Loucy (cell line): ENCODE measurements at regions not wholly inside any gene's neighbourhood (a gene's known extent, or its start where the extent isn't known, plus 50 kb on each side); places are given as distances from the start of the nearest gene placed in this dataset.

Experiments used
- H2AFZ ChIP-seq: fragments of 200-600 bp; sonication (generic); 2 replicates; pipeline ENCODE4 v1.6.0; 2016; ENCODE audit warnings: antibody characterized with exemption, mild to moderate bottlenecking, low read length, moderate library complexity
- H3F3A ChIP-seq: fragments of 200-600 bp; 2 replicates; pipeline ENCODE4 v1.6.0; 2016; ENCODE audit warnings: antibody characterized with exemption, low read depth, mild to moderate bottlenecking
- H3K27me3 ChIP-seq: fragments of 200-600 bp; sonication (generic); 2 replicates; pipeline ENCODE4 v1.6.1; 2014; ENCODE audit warnings: low read length, mild to moderate bottlenecking; ENCODE audit not compliant: insufficient read depth, poor library complexity, severe bottlenecking
- H3K36me3 ChIP-seq: fragments of 200-600 bp; sonication (generic); 2 replicates; pipeline ENCODE4 v1.6.1; 2016; ENCODE audit warnings: low read length; ENCODE audit not compliant: insufficient read depth
- H3K4me1 ChIP-seq: fragments of 200-600 bp; sonication (generic); 2 replicates; pipeline ENCODE4 v1.5.1; 2014; ENCODE audit warnings: low read length, mild to moderate bottlenecking; ENCODE audit not compliant: insufficient read depth, poor library complexity, severe bottlenecking
- H3K4me2 ChIP-seq: fragments of 200-600 bp; sonication (generic); 2 replicates; pipeline ENCODE4 v1.6.0; 2014; ENCODE audit warnings: antibody characterized with exemption, low read length, low read depth, mild to moderate bottlenecking; ENCODE audit not compliant: poor library complexity, severe bottlenecking
- H3K4me3 ChIP-seq: fragments of 200-600 bp; sonication (generic); 2 replicates; pipeline ENCODE4 v1.5.1; 2014; ENCODE audit warnings: low read length, mild to moderate bottlenecking, mixed read lengths; ENCODE audit not compliant: poor library complexity, severe bottlenecking
- H3K79me2 ChIP-seq: fragments of 200-600 bp; sonication (generic); 2 replicates; pipeline ENCODE4 v1.6.1; 2014; ENCODE audit warnings: low read length; ENCODE audit not compliant: insufficient read depth
- H3K9ac ChIP-seq: fragments of 200-600 bp; sonication (generic); 2 replicates; pipeline ENCODE4 v1.6.0; 2014; ENCODE audit warnings: mild to moderate bottlenecking, low read depth, low read length, moderate library complexity; ENCODE audit not compliant: poor library complexity, severe bottlenecking
- H3K9me2 ChIP-seq: fragments of 200-600 bp; sonication (generic); replicated peaks from 2 replicates; pipeline ENCODE4 v1.6.1; 2016; ENCODE audit warnings: low read depth, low read length, mixed read lengths
- H3K9me3 ChIP-seq: fragments of 200-600 bp; sonication (generic); 2 replicates; pipeline ENCODE4 v1.6.1; 2014; ENCODE audit warnings: mild to moderate bottlenecking, antibody characterized with exemption, low read length, low read depth; ENCODE audit not compliant: insufficient read depth
- H4K20me1 ChIP-seq: fragments of 200-600 bp; sonication (generic); 2 replicates; pipeline ENCODE4 v1.6.0; 2014; ENCODE audit warnings: antibody characterized with exemption, low read length, mild to moderate bottlenecking; ENCODE audit not compliant: insufficient read depth, poor library complexity, severe bottlenecking
- EZH2phosphoT487 ChIP-seq: fragments of 200-600 bp; IDR thresholded peaks from 2 replicates; pipeline ENCODE4 v1.6.1; 2018; ENCODE audit warnings: antibody characterized with exemption, mild to moderate bottlenecking, moderate library complexity, borderline replicate concordance
- TF ChIP-seq, protein P1 (sequence below): fragments of 200-600 bp; sonication (generic); conservative IDR thresholded peaks from 2 replicates; pipeline ENCODE4 v1.5.1; 2014; ENCODE audit warnings: mild to moderate bottlenecking, antibody characterized with exemption, low read length

DNA sequence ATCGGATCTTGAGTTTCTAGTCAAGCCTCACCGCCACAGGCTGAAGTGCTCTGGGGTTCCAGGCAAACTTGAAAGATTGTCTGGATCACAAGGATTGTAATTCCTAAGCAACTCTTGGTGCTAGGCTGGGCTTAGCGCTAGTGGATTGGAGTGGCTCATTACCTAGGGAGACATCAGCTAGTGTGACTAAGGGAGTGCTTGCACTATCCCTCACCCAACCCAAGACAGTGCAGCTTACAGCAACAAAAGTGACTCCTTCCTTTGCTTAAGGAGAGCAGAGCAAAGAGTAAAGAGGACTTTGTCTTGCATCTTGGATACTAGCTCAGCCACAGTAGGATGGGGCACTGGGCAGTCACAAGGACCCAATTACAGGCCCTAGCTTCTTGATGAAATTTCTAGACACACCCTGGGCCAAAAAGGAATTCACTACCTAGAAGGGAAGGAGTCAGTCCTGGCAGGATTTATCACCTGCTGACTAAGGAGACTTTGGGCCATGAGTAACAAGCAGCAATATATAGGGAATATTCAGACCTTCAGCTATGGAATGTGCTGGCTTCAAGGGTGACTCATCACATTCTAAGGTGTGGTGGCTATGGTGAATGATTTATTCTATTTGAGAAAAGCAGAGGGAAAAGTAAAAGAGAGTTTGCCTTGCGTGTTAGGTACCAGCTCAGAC lies 1212.4 kb downstream of the PCDH18 start:
- Histone ChIP-seq H3K9me3 (no peaks in the 10 kb centered on the region), H3K9ac (no peak overlapping the region), H3K4me1 (no peaks in the 10 kb centered on the region), H3K36me3 (no peaks in the 10 kb centered on the region), H3K4me3 (no peak overlapping the region), H3K9me2 (no peaks in the 10 kb centered on the region), H3F3A (no peaks in the 10 kb centered on the region), H3K4me2 (no peak overlapping the region), H2AFZ (no peak overlapping the region), H3K79me2 (no peaks in the 10 kb centered on the region), H3K27me3 (no peaks in the 10 kb centered on the region), H4K20me1 (no peaks in the 10 kb centered on the region)
- TF ChIP-seq EZH2phosphoT487, result no peak
- TF ChIP-seq, protein P1, sequence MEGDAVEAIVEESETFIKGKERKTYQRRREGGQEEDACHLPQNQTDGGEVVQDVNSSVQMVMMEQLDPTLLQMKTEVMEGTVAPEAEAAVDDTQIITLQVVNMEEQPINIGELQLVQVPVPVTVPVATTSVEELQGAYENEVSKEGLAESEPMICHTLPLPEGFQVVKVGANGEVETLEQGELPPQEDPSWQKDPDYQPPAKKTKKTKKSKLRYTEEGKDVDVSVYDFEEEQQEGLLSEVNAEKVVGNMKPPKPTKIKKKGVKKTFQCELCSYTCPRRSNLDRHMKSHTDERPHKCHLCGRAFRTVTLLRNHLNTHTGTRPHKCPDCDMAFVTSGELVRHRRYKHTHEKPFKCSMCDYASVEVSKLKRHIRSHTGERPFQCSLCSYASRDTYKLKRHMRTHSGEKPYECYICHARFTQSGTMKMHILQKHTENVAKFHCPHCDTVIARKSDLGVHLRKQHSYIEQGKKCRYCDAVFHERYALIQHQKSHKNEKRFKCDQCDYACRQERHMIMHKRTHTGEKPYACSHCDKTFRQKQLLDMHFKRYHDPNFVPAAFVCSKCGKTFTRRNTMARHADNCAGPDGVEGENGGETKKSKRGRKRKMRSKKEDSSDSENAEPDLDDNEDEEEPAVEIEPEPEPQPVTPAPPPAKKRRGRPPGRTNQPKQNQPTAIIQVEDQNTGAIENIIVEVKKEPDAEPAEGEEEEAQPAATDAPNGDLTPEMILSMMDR, result no peak

DNA sequence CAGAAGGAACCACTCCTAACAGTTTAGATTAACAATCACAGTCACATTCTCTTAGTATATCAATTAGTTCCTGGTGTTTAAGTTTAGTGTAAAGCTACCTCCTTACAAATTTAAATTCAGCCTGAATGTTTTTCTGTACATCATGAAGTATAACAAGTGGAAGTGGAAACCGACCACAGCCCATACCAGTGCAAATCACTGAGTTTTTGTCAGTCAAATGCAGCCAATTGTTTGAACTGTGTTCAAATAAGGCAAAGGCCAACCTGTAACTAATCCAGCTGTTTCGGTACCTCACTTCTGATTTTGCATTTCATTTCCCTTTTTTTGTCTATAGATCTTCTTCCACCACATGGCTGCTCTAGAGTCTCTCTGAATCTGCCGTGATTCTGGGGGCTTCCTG lies 1215.3 kb downstream of the PCDH18 start:
- Histone ChIP-seq H2AFZ (no peak overlapping the region), H3K9me3 (no peaks in the 10 kb centered on the region), H3K79me2 (no peaks in the 10 kb centered on the region), H3K4me1 (no peaks in the 10 kb centered on the region), H3F3A (no peaks in the 10 kb centered on the region), H3K9me2 (no peaks in the 10 kb centered on the region), H3K4me2 (no peak overlapping the region), H3K27me3 (no peaks in the 10 kb centered on the region), H4K20me1 (no peaks in the 10 kb centered on the region), H3K9ac (no peak overlapping the region), H3K36me3 (no peaks in the 10 kb centered on the region), H3K4me3 (no peak overlapping the region)
- TF ChIP-seq EZH2phosphoT487, result no peak
- TF ChIP-seq, protein P1, result no peak

DNA sequence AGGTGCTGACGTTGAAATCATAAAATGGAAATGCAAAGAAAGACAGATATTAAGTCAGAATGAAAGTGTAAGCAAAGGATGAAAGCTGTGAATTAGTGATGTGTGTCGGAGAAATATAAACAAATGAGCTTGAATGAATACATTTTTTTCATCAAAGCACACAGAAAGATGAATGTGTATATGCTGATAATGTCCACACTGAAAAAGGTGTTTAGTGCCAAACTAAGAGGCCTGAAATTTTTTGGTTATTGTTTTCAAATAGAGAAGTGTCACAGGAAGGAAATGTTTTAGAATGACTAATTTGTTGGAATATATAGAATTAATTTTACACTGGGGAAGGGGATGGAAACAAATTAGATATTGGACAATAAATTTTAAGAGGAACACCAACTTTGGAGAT lies 1217.6 kb downstream of the PCDH18 start:
- no peaks in the 10 kb centered on the region for H3K9me3 ChIP-seq
- no peaks in the 10 kb centered on the region for H3K4me1 ChIP-seq
- no peak overlapping the region for H2AFZ ChIP-seq
- no peaks in the 10 kb centered on the region for H4K20me1 ChIP-seq
- H3K4me3 ChIP-seq, result no peak overlapping the region
- no peaks in the 10 kb centered on the region for H3K27me3 ChIP-seq
- TF ChIP-seq, protein P1, result no peak
- TF ChIP-seq EZH2phosphoT487, result no peak
- H3K4me2 ChIP-seq, result no peak overlapping the region
- no peaks in the 10 kb centered on the region for H3K79me2 ChIP-seq
- H3F3A ChIP-seq, result no peaks in the 10 kb centered on the region
- no peak overlapping the region for H3K9ac ChIP-seq
- H3K36me3 ChIP-seq, result no peaks in the 10 kb centered on the region
- H3K9me2 ChIP-seq, result no peaks in the 10 kb centered on the region
